Vagina (tissue), 2 donors: ENCODE measurements at regions not wholly inside any gene's neighbourhood (a gene's known extent, or its start where the extent isn't known, plus 50 kb on each side); places are given as distances from the start of the nearest gene placed in this dataset.

Experiments used
- CTCF ChIP-seq, 3 experiments: fragments of 450-650 bp in 2 of 3; fragments of 200-600 bp in 1 of 3; sonication (generic) in 1 of 3; IDR thresholded peaks; one replicate each; pipeline ENCODE4 v1.5.1; 2017 to 2019; ENCODE audit warnings: antibody characterized with exemption in 3 of 3, mild to moderate bottlenecking in 2 of 3, moderate library complexity in 2 of 3
- POLR2A ChIP-seq, 2 donors: fragments of 450-650 bp; IDR thresholded peaks; one replicate each; pipeline ENCODE4 v1.6.1; 2017; ENCODE audit warnings: antibody characterized with exemption in 2 of 2, mild to moderate bottlenecking in 2 of 2, moderate library complexity in 2 of 2
- POLR2AphosphoS5 ChIP-seq, 2 donors: sonication (generic); formaldehyde crosslinking; IDR thresholded peaks; one replicate each; pipeline ENCODE4 v1.9.0; 2017; ENCODE audit warnings: antibody characterized with exemption in 2 of 2, mild to moderate bottlenecking in 2 of 2, low read depth in 1 of 2; ENCODE audit not compliant: insufficient read depth in 1 of 2

GRCh38 chr10:88082391-88082790 is 219.0 kb downstream of the PTEN start:
- TF ChIP-seq POLR2AphosphoS5 (IDR thresholded peaks at IDR 0.05; ENCODE audit: insufficient read depth in 1 of 2, low read depth in 1 of 2) (no peak), CTCF (IDR thresholded peaks at IDR 0.05) (no peak), POLR2A (IDR thresholded peaks at IDR 0.05) (no peak)
